HG02885 (cell line): ENCODE measurements at regions not wholly inside any gene's neighbourhood (a gene's known extent, or its start where the extent isn't known, plus 50 kb on each side); places are given as distances from the start of the nearest gene placed in this dataset.

ENCODE experiments used
- ATAC-seq: cut with Tn5 transposase; IDR thresholded peaks from one replicate; pipeline ENCODE4 v1.9.1; 2021; ENCODE audit warnings: mild to moderate bottlenecking; ENCODE audit not compliant: unreplicated experiment, poor library complexity

DNA sequence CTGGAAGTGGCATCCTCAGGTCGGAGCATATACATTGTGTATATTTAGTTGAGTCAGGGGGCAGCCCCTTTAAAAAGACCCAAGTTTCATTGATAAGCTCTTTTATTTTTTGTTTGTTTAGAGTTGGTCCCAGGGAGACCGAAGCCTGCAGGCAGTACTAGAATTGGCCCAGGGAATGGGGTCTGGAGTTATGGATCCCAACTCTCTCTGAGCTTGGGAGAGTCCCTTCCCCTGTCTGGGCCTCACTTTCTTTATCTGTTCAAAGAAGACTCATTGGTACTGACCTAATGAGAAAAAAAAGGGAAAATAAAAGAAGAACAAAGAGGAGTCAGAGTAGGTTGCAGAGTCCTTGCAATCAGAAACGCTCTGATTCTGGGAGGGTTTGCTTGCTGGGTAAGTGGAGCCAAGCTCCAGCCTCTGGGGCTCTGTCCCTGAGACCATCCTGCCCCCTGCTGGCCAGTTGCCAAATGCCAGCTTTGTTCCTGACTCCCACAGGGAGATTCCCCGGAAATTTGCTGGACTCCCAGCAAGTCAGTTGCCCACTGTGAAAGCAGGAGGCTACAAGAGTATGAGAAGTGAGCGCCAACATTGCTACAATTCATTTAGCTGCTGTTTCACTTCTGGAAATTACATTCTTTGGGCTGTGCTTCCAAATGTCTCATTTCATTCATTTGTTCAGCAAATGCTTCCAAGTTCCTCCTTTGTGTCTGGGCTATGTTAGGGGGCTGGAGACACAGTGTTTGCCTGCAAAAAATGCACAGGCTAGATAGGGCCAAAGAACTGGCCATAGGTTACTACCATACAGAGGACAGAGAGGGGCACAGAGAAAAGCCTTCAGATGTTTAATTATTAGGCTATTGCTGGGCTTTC, 156.2 kb downstream of the MELK start:
- no peak for ATAC-seq

DNA sequence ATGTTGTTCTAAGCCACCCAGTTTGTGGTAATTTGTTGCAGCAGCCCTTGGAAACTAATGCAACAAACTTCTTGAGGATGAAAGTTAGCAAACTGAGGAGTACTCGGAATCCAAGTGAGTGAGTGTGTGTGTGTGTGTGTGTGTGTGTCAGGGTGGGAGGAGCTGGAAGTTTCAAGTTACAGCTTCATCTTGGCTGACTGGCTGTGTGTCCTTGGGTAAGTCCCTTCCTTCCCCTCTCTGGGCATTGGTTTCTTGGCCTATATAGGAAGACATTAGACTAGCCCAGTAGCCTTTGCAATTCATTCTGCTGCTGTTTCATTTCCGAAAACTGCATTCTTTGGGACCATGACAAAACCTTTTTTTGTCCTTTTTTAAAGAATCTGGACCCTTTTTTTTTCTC, 157.2 kb downstream of the MELK start:
- no peak for ATAC-seq

DNA sequence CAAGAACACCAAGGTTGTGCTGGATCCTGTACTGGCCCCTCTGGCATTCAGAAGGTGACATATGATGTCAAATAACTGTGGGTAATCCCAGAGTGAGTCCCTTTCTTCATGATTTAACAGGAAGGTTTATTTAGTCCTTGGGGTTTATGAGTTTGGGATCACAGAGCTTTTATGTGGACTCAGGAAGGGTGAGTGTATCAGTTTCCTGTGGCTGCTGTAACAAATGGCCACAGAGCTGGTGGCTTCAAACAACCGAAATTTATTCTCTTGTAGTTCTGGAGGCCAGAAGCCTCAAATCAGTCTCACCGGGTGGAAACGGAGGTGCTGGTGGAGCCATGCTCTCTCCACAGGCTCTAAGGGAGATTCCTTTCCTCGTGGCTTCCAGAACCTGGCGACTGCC, 157.7 kb downstream of the MELK start:
- no peak for ATAC-seq

DNA sequence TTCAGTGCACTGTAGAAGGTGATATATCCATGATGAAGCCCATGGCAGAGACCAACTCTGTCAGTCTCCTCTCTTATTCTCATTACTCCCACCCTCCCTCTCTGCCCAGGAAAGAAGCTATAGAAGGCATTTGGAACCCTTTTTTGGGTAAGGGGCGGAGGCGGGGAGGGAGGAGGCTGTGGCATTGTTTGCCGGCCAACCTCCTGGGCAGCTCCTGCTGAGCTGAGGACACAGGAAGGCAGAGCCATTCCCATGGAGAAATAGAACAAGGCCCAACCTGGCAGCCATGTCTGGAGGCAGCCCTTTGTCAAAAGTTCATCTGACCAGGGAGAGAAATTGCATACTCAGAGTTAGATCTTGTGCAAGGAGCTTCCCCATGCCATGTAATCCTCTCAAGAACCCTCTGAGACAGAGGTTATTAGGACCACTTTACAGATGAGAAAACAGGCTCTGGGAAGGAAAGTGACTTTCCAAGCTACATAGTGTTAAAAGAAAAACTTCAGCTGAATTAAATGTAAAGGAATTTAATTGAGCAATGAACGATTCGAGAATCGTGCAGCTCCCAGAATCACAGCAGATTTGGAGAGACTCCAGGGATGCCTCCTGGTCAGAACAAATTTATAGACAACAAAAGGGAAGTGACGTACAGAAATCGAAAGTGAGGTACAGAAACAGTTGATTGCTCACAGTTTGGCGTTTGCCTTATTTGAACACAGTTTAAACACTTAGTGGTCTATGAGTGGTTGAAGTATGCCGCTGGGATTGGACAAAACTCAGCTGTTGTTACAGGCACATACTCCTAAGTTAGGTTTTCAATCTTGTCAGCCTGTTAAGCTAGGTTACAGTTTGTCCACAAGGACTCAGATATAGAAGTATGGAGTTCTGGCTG, 158.6 kb downstream of the MELK start:
- no peak for ATAC-seq

DNA sequence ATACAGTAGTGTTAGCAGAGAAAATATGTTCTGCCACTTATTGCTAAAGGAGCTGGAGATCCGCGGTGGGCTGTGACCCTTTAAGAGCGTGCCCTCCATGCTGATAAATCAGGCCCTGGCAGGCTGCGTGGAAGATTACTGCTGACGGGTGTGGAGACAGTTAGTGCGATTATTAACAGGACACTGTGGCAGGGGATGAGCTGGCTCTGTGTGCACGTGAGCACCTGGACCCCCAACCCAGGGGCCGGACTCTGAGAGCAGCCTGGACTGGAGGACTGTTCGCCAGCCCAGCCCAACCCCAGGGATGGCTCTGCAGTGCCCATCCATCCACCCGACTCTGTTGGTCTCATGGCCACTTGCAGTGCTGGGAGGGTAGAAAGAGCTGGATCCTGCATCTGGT, 162.0 kb downstream of the MELK start:
- ATAC-seq = no peak

DNA sequence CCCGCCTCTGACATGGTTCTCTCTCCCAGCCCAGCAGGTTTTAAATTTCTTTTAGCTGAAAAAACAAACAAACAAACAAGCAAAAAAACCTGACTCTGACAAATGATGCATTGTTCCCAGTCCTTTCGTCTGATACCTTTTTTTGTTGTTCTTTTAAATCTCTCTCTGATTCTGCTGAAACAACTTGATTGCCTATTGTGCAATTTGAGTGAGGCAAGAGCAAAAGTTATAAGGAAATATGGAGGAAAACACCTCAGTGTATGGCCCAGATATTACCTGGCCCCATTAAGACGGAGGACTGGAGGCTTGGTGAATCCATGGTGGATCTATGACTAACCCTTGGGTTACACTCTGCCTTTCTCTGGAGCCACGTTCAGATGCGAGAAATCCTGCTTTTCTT, 164.0 kb downstream of the MELK start:
- no peak for ATAC-seq

DNA sequence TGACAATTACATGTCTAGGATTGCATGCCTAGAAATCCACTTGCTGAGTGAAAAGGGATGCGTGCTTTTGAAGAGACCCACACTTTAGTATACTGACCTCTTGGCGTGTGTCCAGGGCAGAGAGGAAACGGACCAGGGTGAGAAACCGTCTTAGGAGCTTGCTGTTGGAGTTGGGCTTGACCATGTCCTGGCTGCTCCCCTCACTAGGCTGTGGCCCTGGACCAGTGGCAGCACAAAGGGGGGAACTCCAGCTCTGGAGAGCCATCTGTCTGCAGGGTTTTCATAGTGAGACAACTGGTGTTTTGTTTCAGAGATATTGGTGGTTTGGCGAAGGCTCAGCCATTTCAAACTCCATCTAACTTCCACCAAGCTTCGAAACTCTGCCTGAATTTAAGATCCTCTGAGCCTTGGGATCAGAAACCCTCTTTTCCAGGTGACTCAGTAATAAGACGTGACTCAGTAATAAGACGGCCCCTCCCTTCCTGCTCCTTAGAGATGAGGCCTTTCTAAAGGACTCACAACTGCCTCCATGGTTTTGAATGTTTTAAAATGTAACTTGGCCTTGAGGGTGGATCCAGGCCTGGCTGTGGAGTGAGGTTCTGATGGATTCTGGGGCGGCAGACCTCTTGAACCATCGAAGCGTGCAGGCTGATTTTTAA, 165.8 kb downstream of the MELK start:
- no peak for ATAC-seq

DNA sequence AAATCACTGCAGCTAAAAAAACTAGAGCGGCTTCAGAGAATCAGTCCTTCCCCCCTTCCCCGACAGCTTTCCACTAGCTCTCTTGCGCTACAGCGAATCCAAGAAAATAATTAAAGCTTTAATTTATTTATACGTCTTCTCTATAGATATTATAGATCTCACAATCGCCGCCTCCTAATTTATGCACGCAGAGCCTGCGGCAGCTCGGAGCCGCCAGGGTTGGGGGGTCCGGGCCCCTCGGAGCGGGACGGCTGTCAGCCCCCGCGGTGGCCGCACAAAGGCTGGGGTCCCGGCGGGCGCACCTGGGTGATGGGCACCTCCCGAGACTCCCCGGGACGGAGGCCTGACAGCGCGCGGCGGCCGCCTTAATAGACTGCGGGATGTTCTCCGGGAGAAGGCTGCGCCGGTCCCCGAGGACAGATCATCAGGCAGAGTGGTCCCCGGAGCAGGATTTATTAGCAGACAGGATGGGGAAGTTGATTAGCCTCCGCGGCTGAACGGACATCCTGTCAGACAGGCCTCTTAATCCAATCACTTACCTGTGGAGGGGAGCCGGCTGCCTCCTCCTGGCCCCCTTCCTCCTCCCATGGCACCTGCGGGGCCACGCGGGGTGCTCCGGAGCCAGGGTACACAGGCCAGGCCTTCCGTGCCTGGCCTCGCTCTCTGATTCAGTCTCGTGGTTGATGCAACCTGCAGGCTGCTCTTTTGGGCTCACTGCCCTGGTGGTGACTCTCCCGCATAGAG, 166.8 kb downstream of the MELK start:
- no peak for ATAC-seq

DNA sequence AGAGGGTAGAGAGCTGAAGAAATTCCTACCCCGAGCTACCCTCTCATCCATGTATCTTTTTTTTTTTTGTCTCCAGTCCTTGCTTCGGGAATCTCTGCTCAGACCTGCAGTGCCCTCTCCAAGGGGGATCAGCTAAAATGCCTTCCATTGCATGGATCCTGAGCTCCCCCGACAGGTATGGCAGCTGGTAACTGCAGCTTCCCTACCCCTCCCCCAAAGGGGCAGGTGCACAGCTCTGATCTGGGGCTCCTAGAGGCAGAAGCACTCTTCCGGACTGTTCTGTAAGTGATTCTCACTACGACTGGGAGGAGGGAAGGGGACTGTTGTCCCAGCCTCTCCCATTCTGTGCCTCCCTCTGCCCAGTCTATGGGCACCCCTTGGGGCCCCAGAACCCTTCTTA, 169.6 kb downstream of the MELK start:
- no peak for ATAC-seq

DNA sequence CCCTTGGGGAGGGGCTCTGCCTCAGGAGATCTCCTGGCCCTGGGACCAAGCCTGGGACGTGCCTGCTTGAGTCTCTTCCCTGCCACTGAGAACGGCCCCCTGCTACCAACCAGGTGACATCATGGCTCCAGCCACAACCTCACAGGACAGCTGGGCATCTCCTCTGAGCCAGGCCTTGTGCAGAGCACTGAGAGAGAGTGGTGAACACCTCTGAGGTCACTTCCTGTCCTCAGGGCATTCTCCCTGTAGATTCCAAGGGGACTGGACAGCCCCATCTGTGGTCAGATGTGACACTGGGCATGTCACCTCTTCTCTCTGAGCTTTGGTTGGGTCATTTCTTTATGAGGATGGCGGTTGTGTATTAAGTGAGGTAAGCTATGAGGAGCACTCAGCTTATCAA, 172.0 kb downstream of the MELK start:
- no peak for ATAC-seq

DNA sequence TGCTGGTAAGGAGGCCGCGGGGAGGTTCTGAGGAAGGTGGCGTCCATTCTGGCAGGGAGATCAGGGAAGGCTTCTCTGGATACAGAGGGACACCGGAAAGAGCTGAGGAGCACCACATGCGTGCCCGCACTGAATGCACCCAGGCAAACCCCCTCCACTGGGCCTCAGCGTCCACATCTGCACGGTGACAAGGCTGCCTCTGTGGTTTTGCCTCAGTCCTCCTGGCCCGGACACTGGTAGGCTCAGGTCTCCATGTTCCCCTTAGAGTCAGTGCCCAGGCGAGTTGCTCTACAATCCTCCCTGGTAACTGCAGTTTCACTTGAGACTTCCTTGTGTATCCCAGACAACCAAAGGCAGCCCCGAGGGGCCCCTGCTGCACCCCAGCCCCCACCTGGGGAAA, 173.3 kb downstream of the MELK start:
- no peak for ATAC-seq

DNA sequence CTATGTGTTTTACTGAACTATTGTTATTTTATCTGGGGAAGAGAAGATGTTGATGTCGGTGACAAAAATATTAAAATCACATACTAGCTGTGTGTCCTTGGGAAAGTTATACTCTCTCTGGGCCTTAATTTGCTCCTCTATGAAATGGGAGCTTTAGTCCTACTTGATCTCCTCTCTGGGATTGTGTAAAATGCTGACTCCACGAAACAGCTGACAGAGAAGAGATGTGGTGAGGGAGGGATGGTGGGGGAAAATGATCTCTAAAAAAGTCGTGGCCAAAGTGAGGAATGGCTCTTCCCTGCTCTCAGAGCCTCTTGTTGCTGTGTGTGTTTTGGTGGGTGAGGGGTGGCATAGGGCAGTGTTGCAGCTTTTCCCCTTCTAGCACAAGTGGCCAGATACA, 173.7 kb downstream of the MELK start:
- no peak for ATAC-seq

DNA sequence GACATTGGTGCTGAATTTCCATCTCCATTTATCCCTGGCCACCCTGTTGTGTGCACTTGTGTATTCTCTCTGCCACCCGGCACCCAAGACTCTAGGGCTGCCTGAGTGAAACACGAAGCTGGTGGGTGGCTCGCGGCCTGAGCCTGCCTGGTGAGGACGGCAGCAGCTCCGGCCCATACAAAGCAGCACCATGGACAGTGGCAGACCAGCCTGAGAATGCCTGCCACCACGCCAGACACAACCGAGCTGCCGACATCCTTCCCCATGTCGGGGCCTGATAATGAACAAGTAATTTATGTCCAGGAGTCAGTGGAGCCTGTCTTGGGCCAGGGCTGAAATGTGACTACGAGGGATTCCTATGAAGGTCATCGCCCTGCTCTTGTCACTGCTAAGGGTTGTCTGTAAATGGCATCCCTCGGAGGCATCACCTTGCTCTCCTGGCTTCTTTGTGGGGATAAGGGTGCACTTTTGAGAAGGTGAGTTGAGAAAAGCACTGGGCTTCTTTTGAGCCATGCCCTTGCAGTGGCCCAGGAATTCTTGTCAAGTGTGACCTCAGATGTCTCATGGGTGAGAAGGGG, 175.7 kb downstream of the MELK start:
- ATAC-seq = no peak

DNA sequence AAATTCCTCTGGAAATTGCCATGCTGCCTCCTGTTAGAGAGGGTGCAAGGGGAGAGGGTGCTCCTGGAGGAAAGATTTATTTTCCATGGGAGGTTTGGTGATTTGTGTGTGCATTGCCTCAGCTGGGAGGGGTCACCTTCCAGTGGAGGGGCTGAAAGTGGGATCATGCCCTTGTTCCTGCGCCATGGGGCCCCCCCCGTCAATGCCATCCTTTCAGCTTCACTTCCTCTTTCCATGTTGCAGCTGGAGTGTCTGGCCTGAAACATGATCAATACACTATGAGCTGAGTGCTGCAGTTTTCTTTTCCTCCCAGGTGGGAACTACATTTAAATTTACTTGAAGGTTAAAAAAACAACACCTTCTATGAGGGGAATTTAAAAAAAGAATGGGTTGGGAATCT, 176.8 kb downstream of the MELK start:
- no peak for ATAC-seq

DNA sequence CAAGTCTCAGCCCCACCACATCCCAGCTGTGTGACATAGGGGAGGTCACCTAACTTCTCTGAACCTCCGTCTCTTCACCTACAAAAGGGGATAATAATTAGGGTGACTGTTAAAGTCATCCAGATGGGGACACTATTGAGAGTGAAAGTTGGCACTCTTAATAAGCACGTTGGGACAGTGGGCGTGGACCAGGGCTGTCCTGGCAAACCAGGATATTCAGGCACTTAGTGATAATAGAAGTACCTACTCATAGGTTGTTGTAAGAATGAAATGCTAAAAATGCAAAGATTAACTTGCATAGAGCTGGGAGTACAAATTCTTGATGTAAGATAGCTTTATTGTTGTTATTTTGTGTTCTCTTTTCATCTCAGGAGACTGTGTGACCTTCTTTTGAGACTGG, 177.9 kb downstream of the MELK start:
- ATAC-seq = no peak

DNA sequence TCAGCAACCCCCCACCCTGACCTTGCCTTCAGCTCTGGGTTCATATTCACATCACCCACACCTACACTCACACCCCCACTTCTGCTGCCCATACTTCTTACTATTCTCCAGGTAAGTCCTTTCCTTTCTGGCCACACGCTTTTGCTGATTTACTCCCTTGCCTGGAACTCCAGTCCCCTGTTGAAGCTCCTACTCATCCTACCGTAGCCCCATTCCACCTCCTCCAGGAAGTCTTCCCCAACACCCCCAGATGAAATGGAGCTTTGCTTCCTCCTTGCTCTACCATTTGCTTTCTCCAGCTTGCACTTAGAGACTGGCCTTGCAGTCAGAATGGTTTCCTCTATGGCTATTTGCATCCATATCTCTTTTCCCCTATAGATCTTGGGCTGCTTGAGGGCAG, 182.3 kb downstream of the MELK start:
- no peak for ATAC-seq

DNA sequence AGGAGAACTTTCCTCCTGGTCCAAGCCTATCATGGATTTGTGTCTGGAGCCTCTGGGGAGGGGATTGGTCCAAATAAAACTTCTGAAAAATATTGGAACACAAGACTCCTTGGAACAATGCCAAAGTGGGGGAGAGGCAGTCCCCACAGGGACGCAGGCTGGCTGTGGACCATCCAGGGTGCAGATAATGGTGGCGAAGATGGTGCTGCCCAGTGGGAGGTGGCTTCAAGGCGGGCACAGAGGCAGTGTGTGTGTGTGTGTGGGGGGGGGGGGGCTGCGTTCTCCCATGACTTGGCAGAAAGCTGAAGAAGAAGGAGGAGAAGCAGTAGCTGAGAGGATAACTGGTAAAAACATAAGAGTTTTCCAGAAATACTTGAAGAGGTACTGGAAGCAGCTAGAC, 186.4 kb downstream of the MELK start:
- ATAC-seq = no peak

DNA sequence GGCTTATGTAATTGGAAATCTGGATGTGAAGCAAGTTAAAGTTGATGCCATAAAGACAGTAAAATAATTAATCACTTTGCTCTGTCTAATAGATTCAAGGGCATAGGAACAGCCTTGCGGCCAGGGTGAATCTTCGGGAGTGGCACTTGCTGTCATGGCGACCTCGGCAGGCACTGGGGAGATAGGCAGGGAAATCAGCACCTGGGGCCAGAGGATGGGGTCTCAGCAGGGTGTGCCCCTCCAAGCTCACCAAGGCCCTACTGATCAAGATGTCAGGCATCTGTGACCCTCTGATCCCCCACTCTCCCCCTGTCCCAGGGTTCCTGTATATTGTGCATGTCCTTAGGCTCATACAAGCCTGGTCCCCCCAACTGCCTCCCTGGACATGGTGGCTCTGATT, 187.3 kb downstream of the MELK start:
- ATAC-seq = no peak

DNA sequence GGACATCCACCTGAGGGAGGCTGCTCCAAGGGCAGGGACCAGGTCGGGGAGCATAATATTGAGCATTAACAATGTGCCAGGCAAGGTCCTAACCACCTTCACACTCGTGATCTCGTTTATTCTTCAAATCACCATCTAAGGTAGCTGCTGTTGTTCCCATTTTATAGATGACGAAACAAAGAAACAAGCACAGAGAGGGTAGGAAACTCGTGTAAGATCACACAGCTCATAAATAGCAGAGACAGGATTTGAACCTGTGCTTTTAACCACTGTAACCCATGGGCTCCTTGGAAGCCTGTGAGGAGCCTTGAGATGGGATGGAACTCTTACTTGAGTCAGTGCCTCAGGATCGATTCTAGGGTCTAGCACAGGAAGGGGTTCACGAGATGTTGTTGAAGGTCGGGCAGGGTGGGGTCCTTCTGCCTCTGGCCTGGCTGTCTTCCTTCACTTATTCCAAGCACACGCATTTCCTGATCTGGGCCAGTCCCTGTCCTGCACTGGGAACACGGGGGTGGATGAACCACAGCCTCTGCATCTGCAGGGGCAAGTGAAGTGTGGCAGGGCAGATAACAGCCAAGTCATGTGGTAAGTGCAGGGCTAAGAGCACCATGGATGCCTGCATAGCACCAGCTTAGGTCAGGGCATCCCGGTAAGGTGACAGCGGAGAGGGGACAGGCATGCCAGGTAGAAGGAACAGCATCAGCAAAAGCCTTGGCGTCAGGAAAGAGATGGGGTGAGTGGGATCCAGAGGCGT, 188.1 kb downstream of the MELK start:
- no peak for ATAC-seq
